ENCODE measurements at regions not wholly inside any gene's neighbourhood (a gene's known extent, or its start where the extent isn't known, plus 50 kb on each side); places are given as distances from the start of the nearest gene placed in this dataset.

GRCh38 chr7:85529201-85529600 is 342.3 kb upstream of the SEMA3D start:
- H3K27me3 ChIP-seq: no peaks in the 10 kb centered on the region
- H3K4me1 ChIP-seq: no peaks in the 10 kb centered on the region
- intact Hi-C loops (cut with DNase I): no loop called here
- TF ChIP-seq CTCF (IDR thresholded peaks at IDR 0.05): no peak
- TF ChIP-seq POLR2A (IDR thresholded peaks at IDR 0.05): no peak
- no peaks in the 10 kb centered on the region for H3K9me3 ChIP-seq
- H3K4me3 ChIP-seq: no peak overlapping the region
- no peaks in the 10 kb centered on the region for H3K36me3 ChIP-seq
- no peak for DNase-seq
- no peak overlapping the region for H3K27ac ChIP-seq
- 54 to 59% methylated on average over 3 of the region's 3 CpGs for WGBS, 2 donors

GRCh38 chr7:85528581-85528980 is 341.7 kb upstream of the SEMA3D start:
- no peaks in the 10 kb centered on the region for H3K9me3 ChIP-seq
- no peak for DNase-seq
- TF ChIP-seq POLR2A (IDR thresholded peaks at IDR 0.05): no peak
- TF ChIP-seq CTCF (IDR thresholded peaks at IDR 0.05): no peak
- WGBS, 2 donors: 60 to 66% methylated on average over 2 of the region's 2 CpGs
- no peak overlapping the region for H3K4me3 ChIP-seq
- no peaks in the 10 kb centered on the region for H3K27me3 ChIP-seq
- intact Hi-C loops (cut with DNase I): no loop called here
- no peaks in the 10 kb centered on the region for H3K36me3 ChIP-seq
- H3K27ac ChIP-seq: no peak overlapping the region
- H3K4me1 ChIP-seq: no peaks in the 10 kb centered on the region

GRCh38 chr7:85525676-85526075 is 338.8 kb upstream of the SEMA3D start:
- no peaks in the 10 kb centered on the region for H3K27me3 ChIP-seq
- H3K27ac ChIP-seq: no peak overlapping the region
- H3K36me3 ChIP-seq: no peaks in the 10 kb centered on the region
- H3K4me1 ChIP-seq: no peaks in the 10 kb centered on the region
- DNase-seq: no peak
- TF ChIP-seq CTCF (IDR thresholded peaks at IDR 0.05): no peak
- TF ChIP-seq POLR2A (IDR thresholded peaks at IDR 0.05): no peak
- no peak overlapping the region for H3K4me3 ChIP-seq
- H3K9me3 ChIP-seq: no peaks in the 10 kb centered on the region
- intact Hi-C loops (cut with DNase I): no loop called here

GRCh38 chr7:85522070-85522469 is 335.2 kb upstream of the SEMA3D start:
- WGBS, 2 donors: 34 to 41% methylated on average over 4 of the region's 4 CpGs
- intact Hi-C loops (cut with DNase I): no loop called here

DNA sequence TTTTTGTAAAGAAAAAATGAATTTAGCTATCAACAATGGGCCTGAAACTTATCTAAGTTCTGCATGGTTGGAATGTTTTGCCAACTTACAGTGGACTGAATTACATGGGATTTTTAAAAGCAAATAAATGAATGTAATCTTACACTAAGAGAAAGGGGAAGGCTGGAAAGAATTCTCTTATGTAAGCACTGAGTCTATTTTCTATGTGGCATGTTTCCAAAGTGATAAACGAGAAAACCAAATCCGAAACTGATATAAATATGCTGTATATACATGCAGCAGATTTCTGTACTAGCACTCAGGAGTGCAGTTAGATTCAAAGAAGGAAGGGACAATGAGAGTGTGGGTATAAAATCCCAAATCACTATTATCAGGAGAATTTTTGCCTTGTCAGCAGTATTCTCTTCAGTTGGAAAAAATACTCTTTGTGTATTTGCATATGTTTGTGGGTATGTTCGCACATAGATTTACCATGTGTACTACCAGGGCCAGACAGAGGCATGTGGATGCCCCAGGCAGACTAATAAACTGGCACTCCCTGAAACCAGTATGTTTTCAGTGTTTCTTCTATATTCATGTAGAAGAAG is 334.3 kb upstream of the SEMA3D start:
- DNase-seq: no peak
- Histone ChIP-seq H3K4me1 (no peaks in the 10 kb centered on the region), H3K36me3 (no peaks in the 10 kb centered on the region), H3K4me3 (no peak overlapping the region), H3K9me3 (no peaks in the 10 kb centered on the region), H3K27me3 (no peaks in the 10 kb centered on the region), H3K27ac (no peak overlapping the region)
- intact Hi-C loops (cut with DNase I): no loop called here
- TF ChIP-seq CTCF (IDR thresholded peaks at IDR 0.05): no peak
- no peak for TF ChIP-seq POLR2A (IDR thresholded peaks at IDR 0.05)
- WGBS, 2 donors: 26 to 34% methylated on average over 3 of the region's 3 CpGs

More at GRCh38 chr7:85522070-85522469, 335.2 kb upstream of the SEMA3D start:
- Histone ChIP-seq H3K9me3 (no peaks in the 10 kb centered on the region), H3K27me3 (no peaks in the 10 kb centered on the region), H3K4me3 (no peak overlapping the region), H3K27ac (no peak overlapping the region), H3K36me3 (no peaks in the 10 kb centered on the region), H3K4me1 (no peaks in the 10 kb centered on the region)
- no peak for DNase-seq
- TF ChIP-seq POLR2A (IDR thresholded peaks at IDR 0.05): no peak
- TF ChIP-seq CTCF (IDR thresholded peaks at IDR 0.05): no peak

All from esophagus squamous epithelium (tissue), 5 donors.